ENCODE measurements at regions not wholly inside any gene's neighbourhood (a gene's known extent, or its start where the extent isn't known, plus 50 kb on each side); places are given as distances from the start of the nearest gene placed in this dataset.

GRCh38 chr2:199018826-199019225, 438.9 kb downstream of the SATB2 start:
- POLR2A ChIA-PET: no interaction called here
- no peaks in the 10 kb centered on the region for H3K36me3 ChIP-seq (replicated peaks in 1 of 2; ENCODE audit: control insufficient read depth in 1 of 2, insufficient read depth in 2 of 2, low read length in 1 of 2)
- CTCF ChIA-PET: no interaction called here
- no peak overlapping the region for H3K9ac ChIP-seq
- H3K4me1 ChIP-seq (ENCODE audit: control insufficient read depth in 1 of 2, insufficient read depth in 2 of 2, low read depth in 1 of 2, low read length in 1 of 2): no peaks in the 10 kb centered on the region
- no peak overlapping the region for H3K27ac ChIP-seq (ENCODE audit: low read depth in 2 of 2, low read length in 1 of 2)
- no peak overlapping the region for H3K4me2 ChIP-seq
- no peaks in the 10 kb centered on the region for H4K20me1 ChIP-seq (ENCODE audit: insufficient read depth)
- no peaks in the 10 kb centered on the region for H3K27me3 ChIP-seq (ENCODE audit: insufficient read depth)
- H3F3A ChIP-seq (replicated peaks; ENCODE audit: insufficient read depth): no peaks in the 10 kb centered on the region
- no peak overlapping the region for H3K4me3 ChIP-seq (ENCODE audit: low read depth in 2 of 2, low read length in 1 of 2)
- TF ChIP-seq, protein P1, sequence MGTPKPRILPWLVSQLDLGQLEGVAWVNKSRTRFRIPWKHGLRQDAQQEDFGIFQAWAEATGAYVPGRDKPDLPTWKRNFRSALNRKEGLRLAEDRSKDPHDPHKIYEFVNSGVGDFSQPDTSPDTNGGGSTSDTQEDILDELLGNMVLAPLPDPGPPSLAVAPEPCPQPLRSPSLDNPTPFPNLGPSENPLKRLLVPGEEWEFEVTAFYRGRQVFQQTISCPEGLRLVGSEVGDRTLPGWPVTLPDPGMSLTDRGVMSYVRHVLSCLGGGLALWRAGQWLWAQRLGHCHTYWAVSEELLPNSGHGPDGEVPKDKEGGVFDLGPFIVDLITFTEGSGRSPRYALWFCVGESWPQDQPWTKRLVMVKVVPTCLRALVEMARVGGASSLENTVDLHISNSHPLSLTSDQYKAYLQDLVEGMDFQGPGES (IDR thresholded peaks at IDR 0.05; ENCODE audit: low read depth, low read length): no peak
- TF ChIP-seq FOXJ3 (CRISPR knock-in tag; IDR thresholded peaks at IDR 0.05) (no peak), USF1 (IDR thresholded peaks at IDR 0.05; ENCODE audit: borderline replicate concordance, low read depth) (no peak), YY1 (IDR thresholded peaks at IDR 0.05; ENCODE audit: low read depth) (no peak), GATA2 (CRISPR knock-in tag; IDR thresholded peaks at IDR 0.05) (no peak), EP300 (IDR thresholded peaks at IDR 0.05; ENCODE audit: borderline replicate concordance in 1 of 2, low read depth in 1 of 2, low read length in 1 of 2) (no peak), CHD2 (IDR thresholded peaks at IDR 0.05; ENCODE audit: low read length, partially characterized antibody) (no peak), NFIC (IDR thresholded peaks at IDR 0.05; ENCODE audit: borderline replicate concordance) (no peak), TCF12 (IDR thresholded peaks at IDR 0.05) (no peak), TEAD4 (IDR thresholded peaks at IDR 0.05; ENCODE audit: borderline replicate concordance, insufficient read depth) (no peak), RAD21 (IDR thresholded peaks at IDR 0.05; ENCODE audit: low read length) (no peak), TAF1 (IDR thresholded peaks at IDR 0.05; ENCODE audit: borderline replicate concordance, low read depth, low read length) (no peak), ELF1 (IDR thresholded peaks at IDR 0.05) (no peak), EZH2phosphoT487 (IDR thresholded peaks at IDR 0.05; ENCODE audit: borderline replicate concordance, low read depth) (no peak), RCOR1 (IDR thresholded peaks at IDR 0.05; ENCODE audit: low read length) (no peak)
- TF ChIP-seq, protein P2, sequence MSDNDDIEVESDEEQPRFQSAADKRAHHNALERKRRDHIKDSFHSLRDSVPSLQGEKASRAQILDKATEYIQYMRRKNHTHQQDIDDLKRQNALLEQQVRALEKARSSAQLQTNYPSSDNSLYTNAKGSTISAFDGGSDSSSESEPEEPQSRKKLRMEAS (IDR thresholded peaks at IDR 0.05; ENCODE audit: low read depth): no peak
- TF ChIP-seq, protein P3, sequence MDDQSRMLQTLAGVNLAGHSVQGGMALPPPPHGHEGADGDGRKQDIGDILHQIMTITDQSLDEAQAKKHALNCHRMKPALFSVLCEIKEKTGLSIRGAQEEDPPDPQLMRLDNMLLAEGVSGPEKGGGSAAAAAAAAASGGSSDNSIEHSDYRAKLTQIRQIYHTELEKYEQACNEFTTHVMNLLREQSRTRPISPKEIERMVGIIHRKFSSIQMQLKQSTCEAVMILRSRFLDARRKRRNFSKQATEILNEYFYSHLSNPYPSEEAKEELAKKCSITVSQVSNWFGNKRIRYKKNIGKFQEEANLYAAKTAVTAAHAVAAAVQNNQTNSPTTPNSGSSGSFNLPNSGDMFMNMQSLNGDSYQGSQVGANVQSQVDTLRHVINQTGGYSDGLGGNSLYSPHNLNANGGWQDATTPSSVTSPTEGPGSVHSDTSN (IDR thresholded peaks at IDR 0.05): no peak
- 0% methylated on average over 1 of the region's 1 CpG for WGBS (ENCODE audit: low lambda C conversion rate)
- DNase-seq: no peak
- no peak overlapping the region for H2AFZ ChIP-seq (ENCODE audit: low read depth)
- H3K9me3 ChIP-seq: no peaks in the 10 kb centered on the region
- no peaks in the 10 kb centered on the region for H3K79me2 ChIP-seq (ENCODE audit: insufficient read depth)
- H3K9me2 ChIP-seq: no peaks in the 10 kb centered on the region

DNA sequence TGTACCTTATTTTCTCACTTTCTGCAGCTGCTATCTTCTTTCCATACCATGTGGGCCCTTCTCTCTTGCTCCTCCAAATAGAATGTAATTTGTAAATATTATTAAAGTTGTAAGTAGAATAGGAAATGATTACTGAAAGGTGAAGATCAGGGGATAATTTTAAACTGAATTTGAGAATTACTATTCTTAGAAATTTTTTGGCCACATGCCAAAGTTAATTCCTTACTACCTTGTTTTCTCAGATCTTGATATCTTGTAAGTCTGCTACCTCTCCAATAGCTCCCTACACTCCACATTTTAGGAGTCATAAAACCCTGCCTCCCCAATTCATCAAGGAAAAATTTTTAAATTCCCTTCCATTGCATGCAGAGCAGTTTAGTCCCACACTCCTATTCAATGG, 442.7 kb downstream of the SATB2 start:
- Histone ChIP-seq H3K27me3 (ENCODE audit: insufficient read depth) (no peaks in the 10 kb centered on the region), H3K36me3 (replicated peaks in 1 of 2; ENCODE audit: control insufficient read depth in 1 of 2, insufficient read depth in 2 of 2, low read length in 1 of 2) (no peaks in the 10 kb centered on the region), H3K9ac (no peak overlapping the region), H4K20me1 (ENCODE audit: insufficient read depth) (no peaks in the 10 kb centered on the region), H2AFZ (ENCODE audit: low read depth) (no peak overlapping the region), H3K27ac (ENCODE audit: low read depth in 2 of 2, low read length in 1 of 2) (no peak overlapping the region), H3K79me2 (ENCODE audit: insufficient read depth) (no peaks in the 10 kb centered on the region), H3K4me3 (ENCODE audit: low read depth in 2 of 2, low read length in 1 of 2) (no peak overlapping the region), H3K4me1 (ENCODE audit: control insufficient read depth in 1 of 2, insufficient read depth in 2 of 2, low read depth in 1 of 2, low read length in 1 of 2) (no peaks in the 10 kb centered on the region), H3K9me2 (no peaks in the 10 kb centered on the region), H3K4me2 (no peak overlapping the region), H3K9me3 (no peaks in the 10 kb centered on the region), H3F3A (replicated peaks; ENCODE audit: insufficient read depth) (no peaks in the 10 kb centered on the region)
- no peak for TF ChIP-seq EZH2phosphoT487 (IDR thresholded peaks at IDR 0.05; ENCODE audit: borderline replicate concordance, low read depth)
- TF ChIP-seq TEAD4 (IDR thresholded peaks at IDR 0.05; ENCODE audit: borderline replicate concordance, insufficient read depth): no peak
- TF ChIP-seq ELF1 (IDR thresholded peaks at IDR 0.05): no peak
- TF ChIP-seq, protein P2 (IDR thresholded peaks at IDR 0.05; ENCODE audit: low read depth): no peak
- no peak for TF ChIP-seq SMC3 (IDR thresholded peaks at IDR 0.05; ENCODE audit: low read depth, low read length)
- TF ChIP-seq TCF12 (IDR thresholded peaks at IDR 0.05): no peak
- no peak for TF ChIP-seq FOXJ3 (CRISPR knock-in tag; IDR thresholded peaks at IDR 0.05)
- TF ChIP-seq JUND (IDR thresholded peaks at IDR 0.05): no peak
- TF ChIP-seq, protein P3 (IDR thresholded peaks at IDR 0.05): no peak
- no peak for TF ChIP-seq GABPA (IDR thresholded peaks at IDR 0.05; ENCODE audit: low read depth)
- no peak for TF ChIP-seq ZBTB33 (IDR thresholded peaks at IDR 0.05; ENCODE audit: borderline replicate concordance, low read depth)
- TF ChIP-seq RFX5 (IDR thresholded peaks at IDR 0.05; ENCODE audit: low read length): no peak
- TF ChIP-seq NFIC (IDR thresholded peaks at IDR 0.05; ENCODE audit: borderline replicate concordance): no peak
- TF ChIP-seq RCOR1 (IDR thresholded peaks at IDR 0.05; ENCODE audit: low read length): no peak
- no peak for TF ChIP-seq FOSL2 (IDR thresholded peaks at IDR 0.05; ENCODE audit: borderline replicate concordance, low read depth)
- POLR2A ChIA-PET: no interaction called here
- no peak for DNase-seq
- CTCF ChIA-PET: no interaction called here
